Neuronal stem cell (in vitro differentiated cells): ENCODE measurements at regions not wholly inside any gene's neighbourhood (a gene's known extent, or its start where the extent isn't known, plus 50 kb on each side); places are given as distances from the start of the nearest gene placed in this dataset.

Experiments
- DNase-seq: peaks from one replicate; pipeline ENCODE4 v3.0.0-alpha.2; 2013; ENCODE audit warnings: low spot score
- H2AFZ ChIP-seq: one replicate; pipeline ENCODE4 v1.6.1; 2013; ENCODE audit warnings: mild to moderate bottlenecking, low read length, inconsistent platforms
- H2AK5ac ChIP-seq: 2 replicates; pipeline ENCODE4 v1.6.1; 2013; ENCODE audit warnings: low read depth, mild to moderate bottlenecking, inconsistent platforms, low read length, moderate library complexity, mixed read lengths
- H2BK120ac ChIP-seq: 2 replicates; pipeline ENCODE4 v1.6.1; 2013; ENCODE audit warnings: low read depth, mild to moderate bottlenecking, inconsistent platforms, low read length, moderate library complexity, mixed read lengths
- H2BK12ac ChIP-seq: one replicate; pipeline ENCODE4 v1.6.1; 2013; ENCODE audit warnings: low read length, inconsistent platforms
- H2BK15ac ChIP-seq: 2 replicates; pipeline ENCODE4 v1.6.1; 2013; ENCODE audit warnings: mild to moderate bottlenecking, low read length, inconsistent platforms, mixed read lengths
- H2BK5ac ChIP-seq: one replicate; pipeline ENCODE4 v1.6.1; 2013; ENCODE audit warnings: inconsistent platforms, mild to moderate bottlenecking, low read length, moderate library complexity
- H3K14ac ChIP-seq: one replicate; pipeline ENCODE4 v1.6.1; 2013; ENCODE audit warnings: low read length, inconsistent platforms
- H3K18ac ChIP-seq: 2 replicates; pipeline ENCODE4 v1.6.1; 2013; ENCODE audit warnings: low read length, inconsistent platforms
- H3K23ac ChIP-seq: 2 replicates; pipeline ENCODE4 v1.6.1; 2013; ENCODE audit warnings: low read depth, mild to moderate bottlenecking, mixed read lengths, low read length, inconsistent platforms; ENCODE audit not compliant: poor library complexity
- H3K27ac ChIP-seq: replicated peaks from 3 replicates; pipeline ENCODE4 v1.5.1; 2013; ENCODE audit warnings: low read length, inconsistent platforms
- H3K27me3 ChIP-seq, 3 experiments: 2 replicates each; pipeline ENCODE4 v1.6.1; 2013; ENCODE audit warnings: low read length in 3 of 3, mild to moderate bottlenecking in 2 of 3, inconsistent platforms in 1 of 3, low read depth in 1 of 3, mixed read lengths in 1 of 3, moderate library complexity in 1 of 3; ENCODE audit not compliant: control insufficient read depth in 3 of 3, insufficient read depth in 3 of 3
- H3K36me3 ChIP-seq, 2 donors: replicated peaks in 1 of 2; 2 replicates each; pipeline ENCODE4 v1.6.1; 2013; ENCODE audit warnings: low read length in 2 of 2; ENCODE audit not compliant: control insufficient read depth in 2 of 2, insufficient read depth in 2 of 2
- H3K4ac ChIP-seq: 2 replicates; pipeline ENCODE4 v1.6.1; 2013; ENCODE audit warnings: inconsistent platforms, mild to moderate bottlenecking, low read length, moderate library complexity
- H3K4me1 ChIP-seq, 2 donors: 1 replicate in 1 of 2; 2 replicates in 1 of 2; pipeline ENCODE4 v1.6.1; 2013; ENCODE audit warnings: low read length in 2 of 2, low read depth in 1 of 2; ENCODE audit not compliant: control insufficient read depth in 2 of 2, insufficient read depth in 1 of 2
- H3K4me2 ChIP-seq: one replicate; pipeline ENCODE4 v1.6.1; 2013; ENCODE audit warnings: mild to moderate bottlenecking, low read length, inconsistent platforms; ENCODE audit not compliant: insufficient read depth, poor library complexity, severe bottlenecking
- H3K4me3 ChIP-seq, 2 donors: 2 replicates each; pipeline ENCODE4 v1.5.1; 2013; ENCODE audit warnings: low read length in 2 of 2, mild to moderate bottlenecking in 2 of 2, inconsistent platforms in 1 of 2, moderate library complexity in 1 of 2
- H3K79me1 ChIP-seq: one replicate; pipeline ENCODE4 v1.6.1; 2013; ENCODE audit warnings: low read depth, mild to moderate bottlenecking, inconsistent platforms, low read length, moderate library complexity
- H3K9ac ChIP-seq: one replicate; pipeline ENCODE4 v1.6.1; 2013; ENCODE audit warnings: mild to moderate bottlenecking, low read depth, low read length, inconsistent platforms; ENCODE audit not compliant: poor library complexity
- H3K9me3 ChIP-seq, 2 donors: replicated peaks in 1 of 2; 2 replicates each; pipeline versions ENCODE3 to v1.6.1; 2013; ENCODE audit warnings: low read length in 2 of 2, mild to moderate bottlenecking in 2 of 2, inconsistent platforms in 1 of 2, low read depth in 1 of 2, mixed read lengths in 1 of 2, moderate library complexity in 1 of 2; ENCODE audit not compliant: control insufficient read depth in 2 of 2, insufficient read depth in 1 of 2
- H4K8ac ChIP-seq: one replicate; pipeline ENCODE4 v1.6.1; 2013; ENCODE audit warnings: low read depth, mild to moderate bottlenecking, inconsistent platforms, low read length, moderate library complexity
- H4K91ac ChIP-seq: one replicate; pipeline ENCODE4 v1.6.1; 2013; ENCODE audit warnings: low read length, low read depth, mild to moderate bottlenecking, inconsistent platforms; ENCODE audit not compliant: poor library complexity
- WGBS, 2 donors: extraction: QIAGEN DNeasy Blood & Tissue Kit; methylation state at CpG; one replicate each; pipeline ENCODE4 v1.1.7; 2013; ENCODE audit warnings: missing lambda C conversion rate in 2 of 2, mixed read lengths in 1 of 2; ENCODE audit not compliant: insufficient read length in 2 of 2, insufficient replicate concordance in 1 of 2; ENCODE audit errors: extremely low coverage in 2 of 2; 5-methylcytosine and 5-hydroxymethylcytosine counted together

GRCh38 chr21:21714426-21714825 is 716.2 kb downstream of the NCAM2 start:
- H3K27ac ChIP-seq, result no peak overlapping the region

GRCh38 chr21:21715266-21715969 is 717.2 kb downstream of the NCAM2 start:
- Histone ChIP-seq H3K4me2 (no peak overlapping the region), H2BK15ac (no peak overlapping the region), H2BK5ac (no peak overlapping the region), H3K14ac (no peak overlapping the region), H3K79me1 (no peaks in the 10 kb centered on the region), H2AK5ac (no peak overlapping the region), H4K8ac (no peak overlapping the region), H3K23ac (no peak overlapping the region), H4K91ac (no peak overlapping the region), H3K4ac (no peak overlapping the region), H3K9me3 (no peaks in the 10 kb centered on the region), H3K4me3 (no peak overlapping the region), H2BK120ac (no peak overlapping the region), H2BK12ac (no peak overlapping the region), H3K18ac (no peak overlapping the region), H3K36me3 (no peaks in the 10 kb centered on the region), H3K4me1 (no peaks in the 10 kb centered on the region), H3K9ac (no peak overlapping the region), H3K27me3 (no peaks in the 10 kb centered on the region), H3K27ac (no peak overlapping the region), H2AFZ (no peak overlapping the region)
- no peak for DNase-seq
- WGBS, 2 donors, result no CpG with 5 or more reads among the region's 7 CpGs

More at GRCh38 chr21:21714426-21714825, 716.2 kb downstream of the NCAM2 start:
- Histone ChIP-seq H3K23ac (no peak overlapping the region), H3K4ac (no peak overlapping the region), H3K27me3 (no peaks in the 10 kb centered on the region), H2BK12ac (no peak overlapping the region), H3K79me1 (no peaks in the 10 kb centered on the region), H3K4me3 (no peak overlapping the region), H3K14ac (no peak overlapping the region), H3K9me3 (no peaks in the 10 kb centered on the region), H2BK15ac (no peak overlapping the region), H3K18ac (no peak overlapping the region), H2AK5ac (no peak overlapping the region), H3K4me2 (no peak overlapping the region), H4K8ac (no peak overlapping the region), H2BK120ac (no peak overlapping the region), H2BK5ac (no peak overlapping the region), H3K4me1 (no peaks in the 10 kb centered on the region), H4K91ac (no peak overlapping the region), H3K36me3 (no peaks in the 10 kb centered on the region), H3K9ac (no peak overlapping the region), H2AFZ (no peak overlapping the region)
- no peak for DNase-seq
- no CpG with 5 or more reads among the region's 2 CpGs for WGBS, 2 donors

- H2AK5ac ChIP-seq, result no peak overlapping the region
- H3K27me3 ChIP-seq, result no peaks in the 10 kb centered on the region
- H3K4me1 ChIP-seq, result no peaks in the 10 kb centered on the region
- H3K9ac ChIP-seq, result no peak overlapping the region
- no peaks in the 10 kb centered on the region for H3K9me3 ChIP-seq
- no peak for DNase-seq
- H2AFZ ChIP-seq, result no peak overlapping the region
- H3K23ac ChIP-seq, result no peak overlapping the region
- H3K4me2 ChIP-seq, result no peak overlapping the region
- H3K27ac ChIP-seq, result no peak overlapping the region
- H4K91ac ChIP-seq, result no peak overlapping the region
- H3K36me3 ChIP-seq, result no peaks in the 10 kb centered on the region
- H2BK120ac ChIP-seq, result no peak overlapping the region
- no peak overlapping the region for H2BK5ac ChIP-seq
- no peak overlapping the region for H3K4ac ChIP-seq
- no peak overlapping the region for H3K4me3 ChIP-seq
- H2BK12ac ChIP-seq, result no peak overlapping the region
- no peak overlapping the region for H3K14ac ChIP-seq
- no peak overlapping the region for H3K18ac ChIP-seq
- WGBS, 2 donors, result no CpG with 5 or more reads among the region's 2 CpGs
- no peak overlapping the region for H2BK15ac ChIP-seq
- no peak overlapping the region for H4K8ac ChIP-seq
- no peaks in the 10 kb centered on the region for H3K79me1 ChIP-seq
Observed at GRCh38 chr21:21722731-21723130, 724.5 kb downstream of the NCAM2 start.

GRCh38 chr21:21730512-21730911 is 732.3 kb downstream of the NCAM2 start:
- Histone ChIP-seq H3K9me3 (no peaks in the 10 kb centered on the region), H3K18ac (no peak overlapping the region), H2BK15ac (no peak overlapping the region), H3K4me2 (no peak overlapping the region), H3K36me3 (no peaks in the 10 kb centered on the region), H3K23ac (no peak overlapping the region), H3K4me3 (no peak overlapping the region), H4K8ac (no peak overlapping the region), H3K14ac (no peak overlapping the region), H3K27ac (no peak overlapping the region), H2AFZ (no peak overlapping the region), H3K4me1 (no peaks in the 10 kb centered on the region), H2BK12ac (no peak overlapping the region), H3K9ac (no peak overlapping the region), H2BK120ac (no peak overlapping the region), H4K91ac (no peak overlapping the region), H2BK5ac (no peak overlapping the region), H2AK5ac (no peak overlapping the region), H3K4ac (no peak overlapping the region), H3K79me1 (no peaks in the 10 kb centered on the region), H3K27me3 (no peaks in the 10 kb centered on the region)
- no peak for DNase-seq
- no CpG with 5 or more reads among the region's 5 CpGs for WGBS, 2 donors
